ENCODE measurements at regions not wholly inside any gene's neighbourhood (a gene's known extent, or its start where the extent isn't known, plus 50 kb on each side); places are given as distances from the start of the nearest gene placed in this dataset.

DNA sequence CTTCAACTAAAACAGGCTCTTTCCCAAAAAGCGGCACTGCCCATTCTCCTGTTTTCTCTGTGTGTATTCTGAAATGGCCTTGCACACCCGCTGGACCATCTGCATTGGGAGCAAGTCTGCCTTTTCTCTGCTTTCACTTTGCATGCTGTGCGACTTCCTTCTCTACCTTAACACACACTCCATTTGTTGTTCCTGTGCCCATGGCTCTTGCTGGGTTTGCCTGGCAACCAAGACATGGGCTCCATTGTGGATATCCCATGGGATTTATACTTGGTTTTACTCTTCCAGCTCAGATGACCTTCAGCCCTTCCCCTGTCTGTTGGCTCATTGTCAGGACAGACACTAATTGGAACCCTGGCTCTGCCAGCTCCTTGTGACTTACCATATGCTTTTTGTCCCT, 465.3 kb downstream of the REEP3 start:
- TF ChIP-seq, protein P1, sequence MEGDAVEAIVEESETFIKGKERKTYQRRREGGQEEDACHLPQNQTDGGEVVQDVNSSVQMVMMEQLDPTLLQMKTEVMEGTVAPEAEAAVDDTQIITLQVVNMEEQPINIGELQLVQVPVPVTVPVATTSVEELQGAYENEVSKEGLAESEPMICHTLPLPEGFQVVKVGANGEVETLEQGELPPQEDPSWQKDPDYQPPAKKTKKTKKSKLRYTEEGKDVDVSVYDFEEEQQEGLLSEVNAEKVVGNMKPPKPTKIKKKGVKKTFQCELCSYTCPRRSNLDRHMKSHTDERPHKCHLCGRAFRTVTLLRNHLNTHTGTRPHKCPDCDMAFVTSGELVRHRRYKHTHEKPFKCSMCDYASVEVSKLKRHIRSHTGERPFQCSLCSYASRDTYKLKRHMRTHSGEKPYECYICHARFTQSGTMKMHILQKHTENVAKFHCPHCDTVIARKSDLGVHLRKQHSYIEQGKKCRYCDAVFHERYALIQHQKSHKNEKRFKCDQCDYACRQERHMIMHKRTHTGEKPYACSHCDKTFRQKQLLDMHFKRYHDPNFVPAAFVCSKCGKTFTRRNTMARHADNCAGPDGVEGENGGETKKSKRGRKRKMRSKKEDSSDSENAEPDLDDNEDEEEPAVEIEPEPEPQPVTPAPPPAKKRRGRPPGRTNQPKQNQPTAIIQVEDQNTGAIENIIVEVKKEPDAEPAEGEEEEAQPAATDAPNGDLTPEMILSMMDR (conservative IDR thresholded peaks at IDR 0.05; ENCODE audit: low read depth, low read length): no peak
- TF ChIP-seq EZH2 (IDR thresholded peaks at IDR 0.05; ENCODE audit: borderline replicate concordance, low read depth, low read length, poor library complexity, severe bottlenecking): no peak

Data from A673 (cell line).